ENCODE measurements at regions not wholly inside any gene's neighbourhood (a gene's known extent, or its start where the extent isn't known, plus 50 kb on each side); places are given as distances from the start of the nearest gene placed in this dataset.
A peak's percentile ranks its signal among the peaks of the same experiment; 100 is the strongest.

DNA sequence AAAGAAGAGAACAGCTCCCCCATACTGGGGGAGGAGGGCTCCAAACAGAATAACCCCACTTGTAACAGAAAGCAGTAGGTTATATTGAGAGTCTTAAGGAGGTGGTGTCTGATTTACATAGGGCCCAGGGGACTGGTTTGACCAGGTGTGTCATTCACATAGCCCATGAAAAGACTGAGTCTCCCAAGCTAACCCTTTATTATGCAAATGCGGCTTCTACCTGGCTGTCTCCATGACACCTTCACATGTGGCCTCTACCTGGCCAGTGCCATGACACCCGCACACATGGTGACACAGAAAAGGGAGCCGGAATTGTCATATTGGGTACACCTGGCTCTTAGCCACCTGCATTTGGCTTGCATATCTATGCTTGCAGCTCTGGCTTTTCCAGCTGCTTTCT, 1057.2 kb upstream of the PIK3C3 start:
- in situ Hi-C loops (cut with MboI; ENCODE audit: low sequenced_read_pairs): no loop called here
- H3K4me3 ChIP-seq: no peak overlapping the region
- H3K9me3 ChIP-seq: no peaks in the 10 kb centered on the region
- H3K36me3 ChIP-seq (replicated peaks): no peaks in the 10 kb centered on the region
- DNase-seq (ENCODE audit: low spot score in 2 of 2): no peak
- no peaks in the 10 kb centered on the region for H3K27me3 ChIP-seq (ENCODE audit: low read depth)
- no peaks in the 10 kb centered on the region for H3K4me1 ChIP-seq

DNA sequence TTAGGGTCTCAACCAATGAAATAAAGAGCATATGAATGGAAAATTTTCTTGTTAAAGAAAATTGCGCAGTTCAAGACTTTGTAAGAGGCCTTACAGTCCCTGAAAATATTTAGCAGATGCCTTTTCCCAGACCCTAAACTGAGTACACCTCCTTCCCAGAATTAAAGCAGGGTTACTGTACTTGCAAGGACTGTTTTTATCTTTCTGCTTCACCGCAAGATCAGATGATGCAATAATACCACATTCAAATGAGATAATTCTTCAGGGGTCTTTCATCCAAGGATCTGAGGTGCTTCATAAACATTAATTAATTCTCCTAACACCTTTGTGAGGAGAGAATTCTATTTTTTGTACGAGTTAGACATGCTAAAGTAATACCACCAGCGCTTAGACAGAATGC, 1071.8 kb upstream of the PIK3C3 start:
- in situ Hi-C loops (cut with MboI; ENCODE audit: low sequenced_read_pairs): no loop called here
- Histone ChIP-seq H3K36me3 (replicated peaks) (no peaks in the 10 kb centered on the region), H3K4me3 (no peak overlapping the region)

DNA sequence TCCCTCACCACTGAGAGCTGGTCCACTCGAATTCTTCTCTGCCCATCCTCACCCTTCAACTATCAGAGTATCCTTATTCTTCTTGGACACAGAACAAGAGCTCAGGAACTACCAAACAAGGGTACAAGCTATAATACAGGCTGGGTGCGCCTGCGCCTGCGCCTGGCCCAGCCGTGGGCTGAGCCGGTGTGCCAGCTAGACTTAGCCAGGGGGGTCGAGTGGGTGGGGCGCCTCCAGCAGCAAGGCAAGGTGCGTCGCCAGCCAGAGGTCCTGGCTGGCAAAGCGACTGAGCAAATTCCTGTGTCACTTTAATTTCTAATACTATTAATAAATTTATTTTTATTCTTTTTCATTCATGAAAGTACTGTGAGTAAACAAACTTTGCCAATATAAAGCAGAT, 1072.6 kb upstream of the PIK3C3 start:
- Histone ChIP-seq H3K36me3 (replicated peaks) (no peaks in the 10 kb centered on the region), H3K9me3 (no peaks in the 10 kb centered on the region), H3K4me1 (peaks cover 5% of the 10 kb centered on the region), H3K4me3 (no peak overlapping the region), H3K27me3 (ENCODE audit: low read depth) (peaks cover 34% of the 10 kb centered on the region)
- DNase-seq (ENCODE audit: low spot score in 2 of 2): no peak
- in situ Hi-C loops (cut with MboI; ENCODE audit: low sequenced_read_pairs): no loop called here

More for the DNA sequence above, 1071.8 kb upstream of the PIK3C3 start:
- no peak for DNase-seq (ENCODE audit: low spot score in 2 of 2)
- Histone ChIP-seq H3K27me3 (ENCODE audit: low read depth) (peaks cover 34% of the 10 kb centered on the region), H3K4me1 (peaks cover 5% of the 10 kb centered on the region), H3K9me3 (no peaks in the 10 kb centered on the region)

- in situ Hi-C loops (cut with MboI; ENCODE audit: low sequenced_read_pairs): no loop called here
- no peaks in the 10 kb centered on the region for H3K36me3 ChIP-seq (replicated peaks)
- no peak overlapping the region for H3K4me3 ChIP-seq
- peaks cover 7% of the 10 kb centered on the region for H3K4me1 ChIP-seq
- no peaks in the 10 kb centered on the region for H3K9me3 ChIP-seq
- peaks cover 10% of the 10 kb centered on the region for H3K27me3 ChIP-seq (ENCODE audit: low read depth)
- DNase-seq (ENCODE audit: low spot score in 2 of 2): no peak
Observed at GRCh38 chr18:40878371-40878770, 1076.7 kb upstream of the PIK3C3 start.

GRCh38 chr18:40877096-40877495, 1077.9 kb upstream of the PIK3C3 start:
- peaks cover 10% of the 10 kb centered on the region for H3K27me3 ChIP-seq (ENCODE audit: low read depth)
- in situ Hi-C loops (cut with MboI; ENCODE audit: low sequenced_read_pairs): no loop called here
- H3K36me3 ChIP-seq (replicated peaks): no peaks in the 10 kb centered on the region
- H3K4me1 ChIP-seq: peaks cover 7% of the 10 kb centered on the region
- DNase-seq (ENCODE audit: low spot score in 2 of 2): no peak
- H3K9me3 ChIP-seq: no peaks in the 10 kb centered on the region
- no peak overlapping the region for H3K4me3 ChIP-seq

GRCh38 chr18:40875101-40875615, 1079.9 kb upstream of the PIK3C3 start:
- no peaks in the 10 kb centered on the region for H3K36me3 ChIP-seq (replicated peaks)
- no peak for DNase-seq (ENCODE audit: low spot score in 2 of 2)
- H3K27me3 ChIP-seq (ENCODE audit: low read depth): peaks cover 5% of the 10 kb centered on the region
- H3K9me3 ChIP-seq: no peaks in the 10 kb centered on the region
- no peak overlapping the region for H3K4me3 ChIP-seq
- in situ Hi-C loops (cut with MboI; ENCODE audit: low sequenced_read_pairs): no loop called here
- H3K4me1 ChIP-seq: peaks cover 3% of the 10 kb centered on the region

DNA sequence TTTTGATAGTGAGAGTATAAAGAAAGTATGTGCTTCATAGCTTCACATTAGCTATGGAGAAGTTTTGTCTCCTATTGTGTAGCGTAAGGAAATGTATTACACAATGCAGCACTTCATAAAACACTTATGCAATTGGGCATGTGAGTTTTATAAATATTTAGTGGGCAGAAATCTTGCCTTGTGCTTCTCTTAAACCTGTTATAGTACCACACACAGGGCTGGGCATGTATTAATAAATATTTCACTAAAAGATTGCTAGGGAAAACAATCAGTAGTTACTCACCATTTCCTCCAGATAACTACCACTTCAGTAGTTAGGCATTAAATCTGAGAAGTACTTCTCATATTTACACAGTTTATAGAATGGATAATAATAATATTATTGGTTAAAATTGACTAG, 1080.8 kb upstream of the PIK3C3 start:
- 0 out of 2 replicates have a peak, but pooled peaks cover 2% of the 10 kb centered on the region for H3K4me1 ChIP-seq
- in situ Hi-C loops (cut with MboI; ENCODE audit: low sequenced_read_pairs): no loop called here
- DNase-seq (ENCODE audit: low spot score in 2 of 2): no peak
- H3K4me3 ChIP-seq: no peak overlapping the region
- no peaks in the 10 kb centered on the region for H3K36me3 ChIP-seq (replicated peaks)
- H3K9me3 ChIP-seq: no peaks in the 10 kb centered on the region
- H3K27me3 ChIP-seq (ENCODE audit: low read depth): peaks cover 5% of the 10 kb centered on the region

GRCh38 chr18:40868110-40868858, 1086.8 kb upstream of the PIK3C3 start:
- no peaks in the 10 kb centered on the region for H3K36me3 ChIP-seq (replicated peaks)
- no peaks in the 10 kb centered on the region for H3K4me1 ChIP-seq
- no peaks in the 10 kb centered on the region for H3K9me3 ChIP-seq
- in situ Hi-C loops (cut with MboI; ENCODE audit: low sequenced_read_pairs): no loop called here
- H3K27me3 ChIP-seq (ENCODE audit: low read depth): no peaks in the 10 kb centered on the region
- H3K4me3 ChIP-seq: no peak overlapping the region
- DNase-seq (ENCODE audit: low spot score in 2 of 2): no peak

GRCh38 chr18:40867459-40867858, 1087.6 kb upstream of the PIK3C3 start:
- no peaks in the 10 kb centered on the region for H3K4me1 ChIP-seq
- no peaks in the 10 kb centered on the region for H3K27me3 ChIP-seq (ENCODE audit: low read depth)
- no peaks in the 10 kb centered on the region for H3K36me3 ChIP-seq (replicated peaks)
- in situ Hi-C loops (cut with MboI; ENCODE audit: low sequenced_read_pairs): no loop called here
- H3K9me3 ChIP-seq: no peaks in the 10 kb centered on the region
- H3K4me3 ChIP-seq: no peak overlapping the region
- DNase-seq (ENCODE audit: low spot score in 2 of 2): no peak

DNA sequence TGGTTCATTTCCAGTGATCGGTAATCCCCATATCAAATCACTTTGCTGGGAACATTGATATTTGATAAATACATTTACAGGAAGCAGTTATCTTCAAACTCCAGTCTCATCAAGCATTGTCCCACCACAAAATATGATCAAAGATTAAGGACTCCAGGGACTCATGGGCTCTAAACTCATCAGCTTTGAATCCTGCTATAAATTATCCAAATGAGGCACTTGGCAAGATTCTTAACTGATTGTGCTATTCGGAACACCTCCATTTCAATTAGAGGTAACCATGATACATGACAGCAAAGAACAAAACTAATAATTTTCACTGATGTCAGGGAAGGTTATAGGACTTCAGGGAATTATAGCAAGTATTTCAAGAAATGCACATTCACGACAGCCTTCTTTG, 1088.1 kb upstream of the PIK3C3 start:
- Histone ChIP-seq H3K36me3 (replicated peaks) (no peaks in the 10 kb centered on the region), H3K4me3 (no peak overlapping the region), H3K4me1 (no peaks in the 10 kb centered on the region), H3K9me3 (no peaks in the 10 kb centered on the region), H3K27me3 (ENCODE audit: low read depth) (no peaks in the 10 kb centered on the region)
- DNase-seq (ENCODE audit: low spot score in 2 of 2): no peak
- in situ Hi-C loops (cut with MboI; ENCODE audit: low sequenced_read_pairs): no loop called here

DNA sequence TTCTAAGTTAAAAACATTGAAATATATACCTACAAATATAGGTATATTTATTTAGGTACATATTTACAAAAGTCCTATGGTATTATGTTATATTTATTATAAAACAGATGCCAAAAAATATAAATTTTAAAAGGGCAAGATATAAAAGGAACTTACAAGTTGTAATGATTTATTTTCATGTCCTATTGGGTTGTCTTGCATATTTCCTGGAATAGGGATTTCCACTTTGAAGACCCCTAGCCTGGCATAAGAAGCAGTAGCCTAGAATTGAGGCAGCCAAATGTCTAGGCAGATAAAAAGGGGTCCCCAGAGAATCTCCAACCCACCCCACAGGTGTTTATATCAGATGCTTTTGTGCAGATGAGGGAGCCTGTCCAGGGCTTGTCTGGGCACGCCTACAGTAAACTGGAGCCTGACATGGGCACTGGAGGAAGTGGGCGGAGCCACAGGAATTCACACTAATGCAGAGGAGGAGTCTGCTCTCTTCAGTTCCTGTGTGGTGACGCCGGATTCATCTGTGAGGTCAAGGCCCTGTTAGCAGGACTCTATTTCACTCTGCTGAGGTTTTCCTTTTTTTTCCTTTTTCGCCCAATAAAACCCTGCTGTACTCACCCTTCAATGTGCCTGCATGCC, 1088.9 kb upstream of the PIK3C3 start:
- in situ Hi-C loops (cut with MboI; ENCODE audit: low sequenced_read_pairs): no loop called here
- no peaks in the 10 kb centered on the region for H3K9me3 ChIP-seq
- no peaks in the 10 kb centered on the region for H3K27me3 ChIP-seq (ENCODE audit: low read depth)
- H3K4me1 ChIP-seq: no peaks in the 10 kb centered on the region
- peak in 1 of 2 experiments; percentile 50 for DNase-seq (ENCODE audit: low spot score in 2 of 2)
- H3K4me3 ChIP-seq: no peak overlapping the region
- H3K36me3 ChIP-seq (replicated peaks): no peaks in the 10 kb centered on the region

GRCh38 chr18:40864846-40865245, 1090.2 kb upstream of the PIK3C3 start:
- no peak for DNase-seq (ENCODE audit: low spot score in 2 of 2)
- no peaks in the 10 kb centered on the region for H3K4me1 ChIP-seq

DNA sequence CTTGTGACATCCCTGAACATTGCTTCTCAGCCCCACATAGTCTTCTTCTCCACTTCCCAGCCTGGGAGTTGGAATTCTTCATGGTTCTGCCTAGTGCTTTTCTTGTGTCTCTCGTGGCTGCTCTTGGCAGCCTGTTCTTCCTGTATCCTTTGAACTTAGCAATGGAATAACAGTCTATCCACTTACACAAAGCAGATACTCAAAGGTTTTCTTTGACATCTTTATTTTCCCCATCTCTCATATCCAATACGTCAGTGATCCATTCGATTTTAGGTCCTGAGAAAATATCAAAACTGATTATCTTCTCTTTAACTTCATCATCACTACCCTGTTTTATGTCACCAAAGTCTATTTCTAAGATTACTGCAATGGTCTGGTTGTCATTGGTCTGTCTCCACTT, 1091.2 kb upstream of the PIK3C3 start:
- Histone ChIP-seq H3K4me1 (no peaks in the 10 kb centered on the region), H3K27me3 (ENCODE audit: low read depth) (no peaks in the 10 kb centered on the region), H3K4me3 (no peak overlapping the region), H3K9me3 (no peaks in the 10 kb centered on the region), H3K36me3 (replicated peaks) (no peaks in the 10 kb centered on the region)
- DNase-seq (ENCODE audit: low spot score in 2 of 2): no peak
- in situ Hi-C loops (cut with MboI; ENCODE audit: low sequenced_read_pairs): no loop called here

More at GRCh38 chr18:40864846-40865245, 1090.2 kb upstream of the PIK3C3 start:
- Histone ChIP-seq H3K27me3 (ENCODE audit: low read depth) (no peaks in the 10 kb centered on the region), H3K9me3 (no peaks in the 10 kb centered on the region), H3K4me3 (no peak overlapping the region), H3K36me3 (replicated peaks) (no peaks in the 10 kb centered on the region)
- in situ Hi-C loops (cut with MboI; ENCODE audit: low sequenced_read_pairs): no loop called here

GRCh38 chr18:40860189-40860588, 1094.8 kb upstream of the PIK3C3 start:
- Histone ChIP-seq H3K9me3 (no peaks in the 10 kb centered on the region), H3K27me3 (ENCODE audit: low read depth) (no peaks in the 10 kb centered on the region), H3K4me3 (no peak overlapping the region), H3K4me1 (peaks cover 8% of the 10 kb centered on the region), H3K36me3 (replicated peaks) (no peaks in the 10 kb centered on the region)
- in situ Hi-C loops (cut with MboI; ENCODE audit: low sequenced_read_pairs): no loop called here
- DNase-seq (ENCODE audit: low spot score in 2 of 2): no peak
